DND-41 (cell line): ENCODE measurements at regions not wholly inside any gene's neighbourhood (a gene's known extent, or its start where the extent isn't known, plus 50 kb on each side); places are given as distances from the start of the nearest gene placed in this dataset.

Experiments used
- EZH2 ChIP-seq: IDR thresholded peaks from 3 replicates; pipeline ENCODE4 v1.6.1; 2012; ENCODE audit warnings: borderline replicate concordance, low read depth, mild to moderate bottlenecking, moderate library complexity, low read length, inconsistent platforms; ENCODE audit not compliant: severe bottlenecking
- TF ChIP-seq, protein P1 (sequence below): IDR thresholded peaks from 2 replicates; pipeline ENCODE4 v1.5.1; 2012; ENCODE audit warnings: borderline replicate concordance, low read length, moderate library complexity, mild to moderate bottlenecking; ENCODE audit not compliant: poor library complexity, severe bottlenecking; ENCODE audit errors: extremely low read depth

DNA sequence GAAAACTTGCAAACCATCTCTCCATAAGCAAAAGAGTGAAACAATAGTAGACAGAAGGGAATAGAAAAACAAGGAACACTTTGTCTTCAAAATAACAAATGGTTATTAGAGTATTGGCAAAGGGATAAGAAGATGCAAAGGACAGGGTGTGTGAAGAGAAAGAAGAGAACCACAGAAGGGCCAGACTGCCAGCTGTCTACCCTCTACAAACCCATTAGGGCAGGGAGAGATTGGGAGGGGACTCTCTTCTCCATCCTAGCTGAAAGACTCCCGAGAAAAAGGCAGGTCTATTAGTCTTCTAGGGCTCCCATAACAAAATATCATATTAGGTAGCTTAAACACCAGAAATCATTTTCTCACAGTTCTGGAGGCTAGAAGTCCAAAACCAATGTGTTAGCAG, 292.8 kb downstream of the PTBP2 start:
- TF ChIP-seq, protein P1, sequence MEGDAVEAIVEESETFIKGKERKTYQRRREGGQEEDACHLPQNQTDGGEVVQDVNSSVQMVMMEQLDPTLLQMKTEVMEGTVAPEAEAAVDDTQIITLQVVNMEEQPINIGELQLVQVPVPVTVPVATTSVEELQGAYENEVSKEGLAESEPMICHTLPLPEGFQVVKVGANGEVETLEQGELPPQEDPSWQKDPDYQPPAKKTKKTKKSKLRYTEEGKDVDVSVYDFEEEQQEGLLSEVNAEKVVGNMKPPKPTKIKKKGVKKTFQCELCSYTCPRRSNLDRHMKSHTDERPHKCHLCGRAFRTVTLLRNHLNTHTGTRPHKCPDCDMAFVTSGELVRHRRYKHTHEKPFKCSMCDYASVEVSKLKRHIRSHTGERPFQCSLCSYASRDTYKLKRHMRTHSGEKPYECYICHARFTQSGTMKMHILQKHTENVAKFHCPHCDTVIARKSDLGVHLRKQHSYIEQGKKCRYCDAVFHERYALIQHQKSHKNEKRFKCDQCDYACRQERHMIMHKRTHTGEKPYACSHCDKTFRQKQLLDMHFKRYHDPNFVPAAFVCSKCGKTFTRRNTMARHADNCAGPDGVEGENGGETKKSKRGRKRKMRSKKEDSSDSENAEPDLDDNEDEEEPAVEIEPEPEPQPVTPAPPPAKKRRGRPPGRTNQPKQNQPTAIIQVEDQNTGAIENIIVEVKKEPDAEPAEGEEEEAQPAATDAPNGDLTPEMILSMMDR: no peak
- TF ChIP-seq EZH2: no peak
